ENCODE measurements at regions not wholly inside any gene's neighbourhood (a gene's known extent, or its start where the extent isn't known, plus 50 kb on each side); places are given as distances from the start of the nearest gene placed in this dataset.

- no peak for TF ChIP-seq CTCF (IDR thresholded peaks at IDR 0.05)
- no peaks in the 10 kb centered on the region for H3K36me3 ChIP-seq
- intact Hi-C loops (cut with DNase I; ENCODE audit: low total_unique reads), result no loop called here
- peaks cover 0 to 24% of the 10 kb centered on the region in 2 donors for H3K27me3 ChIP-seq
- H3K27ac ChIP-seq, result no peak overlapping the region
- H3K4me1 ChIP-seq, result peaks cover 0 to 16% (median 8%) of the 10 kb centered on the region in 4 donors
- H3K9me3 ChIP-seq, result no peaks in the 10 kb centered on the region
- no peak for DNase-seq
- H3K4me3 ChIP-seq, result no peak overlapping the region
Observed at GRCh38 chr9:79257790-79258351, 313.9 kb upstream of the TLE4 start.

GRCh38 chr9:79259858-79260257, 311.9 kb upstream of the TLE4 start:
- Histone ChIP-seq H3K27me3 (peaks cover 0 to 22% of the 10 kb centered on the region in 2 donors), H3K4me1 (peaks cover 0 to 16% (median 8%) of the 10 kb centered on the region in 4 donors), H3K36me3 (no peaks in the 10 kb centered on the region), H3K9me3 (no peaks in the 10 kb centered on the region), H3K4me3 (no peak overlapping the region), H3K27ac (no peak overlapping the region)
- no peak for DNase-seq
- no peak for TF ChIP-seq CTCF (IDR thresholded peaks at IDR 0.05)
- intact Hi-C loops (cut with DNase I; ENCODE audit: low total_unique reads), result no loop called here

GRCh38 chr9:79263628-79264027, 308.1 kb upstream of the TLE4 start:
- H3K4me3 ChIP-seq, result no peak overlapping the region
- intact Hi-C loops (cut with DNase I; ENCODE audit: low total_unique reads), result no loop called here

GRCh38 chr9:79264041-79264440, 307.7 kb upstream of the TLE4 start:
- no peaks in the 10 kb centered on the region for H3K36me3 ChIP-seq
- H3K27ac ChIP-seq, result no peak overlapping the region
- no peak for TF ChIP-seq CTCF (IDR thresholded peaks at IDR 0.05)
- intact Hi-C loops (cut with DNase I; ENCODE audit: low total_unique reads), result no loop called here
- H3K4me3 ChIP-seq, result no peak overlapping the region
- H3K4me1 ChIP-seq, result no peaks in the 10 kb centered on the region
- peaks cover 0 to 4% of the 10 kb centered on the region in 2 donors for H3K27me3 ChIP-seq
- DNase-seq, result peak in 1 of 2 donors; percentile 44
- no peaks in the 10 kb centered on the region for H3K9me3 ChIP-seq

More at GRCh38 chr9:79263628-79264027, 308.1 kb upstream of the TLE4 start:
- Histone ChIP-seq H3K36me3 (no peaks in the 10 kb centered on the region), H3K27me3 (peaks cover 0 to 7% of the 10 kb centered on the region in 2 donors), H3K4me1 (no peaks in the 10 kb centered on the region), H3K9me3 (no peaks in the 10 kb centered on the region), H3K27ac (no peak overlapping the region)
- TF ChIP-seq CTCF (IDR thresholded peaks at IDR 0.05), result no peak
- no peak for DNase-seq

- H3K27ac ChIP-seq, result no peak overlapping the region
- intact Hi-C loops (cut with DNase I; ENCODE audit: low total_unique reads), result no loop called here
- H3K27me3 ChIP-seq, result no peaks in the 10 kb centered on the region
- TF ChIP-seq CTCF (IDR thresholded peaks at IDR 0.05), result no peak
- H3K4me1 ChIP-seq, result no peaks in the 10 kb centered on the region
- no peak for DNase-seq
- no peaks in the 10 kb centered on the region for H3K9me3 ChIP-seq
- no peak overlapping the region for H3K4me3 ChIP-seq
- no peaks in the 10 kb centered on the region for H3K36me3 ChIP-seq
Observed at GRCh38 chr9:79264511-79265355, 307.0 kb upstream of the TLE4 start.
